HG03342 (cell line): ENCODE measurements at regions not wholly inside any gene's neighbourhood (a gene's known extent, or its start where the extent isn't known, plus 50 kb on each side); places are given as distances from the start of the nearest gene placed in this dataset.
A peak's percentile ranks its signal among the peaks of the same experiment; 100 is the strongest.
"Not testable (repeated sequence)": the region's sequence is repeated elsewhere in the genome, so short reads cannot be mapped to it uniquely, and the experiment has no call there.

Source experiments
- ATAC-seq: cut with Tn5 transposase; IDR thresholded peaks from one replicate; pipeline ENCODE4 v1.9.1; 2021; ENCODE audit warnings: mild to moderate bottlenecking, moderate library complexity; ENCODE audit not compliant: unreplicated experiment

DNA sequence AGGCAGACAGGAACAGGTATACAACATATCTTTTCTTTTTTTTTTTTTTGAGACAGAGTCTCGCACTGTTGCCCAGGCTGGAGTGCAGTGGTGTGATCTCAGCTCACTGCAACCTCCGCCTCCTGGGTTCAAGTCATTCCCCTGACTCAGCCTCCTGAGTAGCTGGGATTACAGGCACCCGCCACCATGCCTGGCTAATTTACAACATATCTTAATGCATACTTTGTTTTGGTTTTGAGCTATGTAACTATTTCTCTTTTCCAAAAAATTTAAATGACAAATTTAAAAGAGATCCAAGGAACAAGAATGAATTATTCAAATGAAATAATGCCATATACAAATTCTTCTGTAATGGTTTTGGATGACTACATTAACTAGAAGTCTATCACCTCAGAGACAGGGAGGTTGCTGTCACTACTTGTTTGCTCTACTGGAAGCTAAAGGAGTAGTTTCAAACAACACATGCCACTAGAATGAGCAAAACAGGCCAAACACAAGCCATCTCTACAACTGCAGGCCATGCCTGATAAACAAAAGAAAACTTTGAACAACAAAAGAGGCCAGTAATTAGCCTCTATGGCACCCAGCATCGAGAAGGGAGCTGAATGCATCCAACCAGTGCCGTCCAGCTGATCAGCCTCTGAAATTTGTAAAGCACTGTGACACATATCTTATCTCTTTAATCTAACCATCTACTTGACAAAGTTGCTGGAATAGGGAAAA, 133.6 kb upstream of the VOPP1 start:
- not testable (repeated sequence) for ATAC-seq

DNA sequence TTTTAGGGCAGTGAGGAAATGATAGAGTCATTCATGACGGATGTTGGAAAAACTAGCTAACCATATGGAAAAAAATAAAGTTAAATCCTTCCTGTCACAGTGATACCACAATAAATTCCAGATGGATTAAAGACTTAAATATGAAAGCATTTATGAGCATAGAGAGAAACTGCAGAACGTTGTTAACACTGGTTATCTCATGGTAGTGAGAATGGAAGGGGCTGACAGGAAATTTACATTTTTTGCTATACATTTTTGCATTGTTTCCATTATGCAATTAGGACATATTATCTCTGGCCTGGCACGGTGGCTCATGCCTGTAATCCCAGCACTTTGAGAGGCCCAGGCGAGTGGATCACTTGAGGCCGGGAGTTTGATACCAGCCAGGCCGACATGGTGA, 130.5 kb upstream of the VOPP1 start:
- not testable (repeated sequence) for ATAC-seq

DNA sequence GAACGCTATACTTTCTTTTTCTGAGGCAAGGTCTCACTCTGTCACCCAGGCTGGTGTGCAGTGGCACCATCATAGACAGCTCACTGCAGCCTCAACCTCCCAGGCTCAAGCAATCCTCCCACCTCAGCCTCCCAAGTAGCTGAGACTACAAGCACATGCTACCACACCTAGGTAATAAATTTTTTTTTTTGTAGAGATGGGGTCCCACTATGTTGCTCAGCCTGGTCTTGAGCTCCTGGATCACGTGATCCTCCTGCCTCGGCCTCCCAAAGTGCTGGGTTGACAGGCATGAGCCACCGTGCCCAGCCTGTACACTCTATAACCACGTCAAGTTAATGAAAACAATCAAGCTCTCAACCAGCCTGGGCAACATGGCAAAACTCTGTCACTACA, 127.1 kb upstream of the VOPP1 start:
- ATAC-seq, result not testable (repeated sequence)

DNA sequence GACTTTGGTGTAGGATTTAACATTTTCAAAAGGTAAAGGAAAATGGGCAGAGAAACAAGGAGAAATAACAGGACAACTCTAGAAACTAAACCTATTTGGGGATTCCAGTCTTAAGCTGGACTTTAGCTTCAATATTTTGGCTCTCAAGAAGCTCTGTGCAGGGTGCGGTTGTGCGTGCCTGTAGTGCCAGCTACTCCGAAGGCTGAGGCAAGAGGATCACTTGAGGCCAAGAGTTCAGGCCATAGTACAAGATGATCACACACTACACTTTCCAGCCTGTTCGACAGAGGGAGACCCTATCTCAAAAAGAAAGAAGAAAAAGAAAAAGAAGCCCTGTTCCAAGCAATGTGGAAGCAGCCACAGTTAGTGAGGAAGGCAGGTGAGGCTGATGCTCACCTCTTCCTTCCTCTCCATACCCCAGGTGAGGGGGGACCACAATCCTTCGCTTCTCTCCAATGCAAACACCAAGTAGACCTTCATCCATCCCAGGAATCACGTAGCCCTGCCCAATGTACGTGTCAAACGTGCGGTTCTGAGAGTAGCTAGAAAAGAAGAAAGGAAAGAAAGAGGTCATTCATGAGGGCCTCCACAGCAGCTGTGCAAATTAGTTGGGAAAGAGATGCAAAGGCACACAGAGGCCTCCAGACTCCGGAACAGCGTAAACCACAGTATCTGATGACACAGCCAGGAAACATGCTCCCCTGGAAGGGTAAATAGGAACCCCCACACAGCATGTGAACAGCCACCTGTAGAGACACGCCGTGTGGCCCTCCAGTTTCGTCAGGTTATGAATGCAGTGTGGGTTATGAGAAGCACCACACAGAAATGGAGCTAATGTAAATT, 126.5 kb upstream of the VOPP1 start:
- ATAC-seq, result peak; percentile 91

DNA sequence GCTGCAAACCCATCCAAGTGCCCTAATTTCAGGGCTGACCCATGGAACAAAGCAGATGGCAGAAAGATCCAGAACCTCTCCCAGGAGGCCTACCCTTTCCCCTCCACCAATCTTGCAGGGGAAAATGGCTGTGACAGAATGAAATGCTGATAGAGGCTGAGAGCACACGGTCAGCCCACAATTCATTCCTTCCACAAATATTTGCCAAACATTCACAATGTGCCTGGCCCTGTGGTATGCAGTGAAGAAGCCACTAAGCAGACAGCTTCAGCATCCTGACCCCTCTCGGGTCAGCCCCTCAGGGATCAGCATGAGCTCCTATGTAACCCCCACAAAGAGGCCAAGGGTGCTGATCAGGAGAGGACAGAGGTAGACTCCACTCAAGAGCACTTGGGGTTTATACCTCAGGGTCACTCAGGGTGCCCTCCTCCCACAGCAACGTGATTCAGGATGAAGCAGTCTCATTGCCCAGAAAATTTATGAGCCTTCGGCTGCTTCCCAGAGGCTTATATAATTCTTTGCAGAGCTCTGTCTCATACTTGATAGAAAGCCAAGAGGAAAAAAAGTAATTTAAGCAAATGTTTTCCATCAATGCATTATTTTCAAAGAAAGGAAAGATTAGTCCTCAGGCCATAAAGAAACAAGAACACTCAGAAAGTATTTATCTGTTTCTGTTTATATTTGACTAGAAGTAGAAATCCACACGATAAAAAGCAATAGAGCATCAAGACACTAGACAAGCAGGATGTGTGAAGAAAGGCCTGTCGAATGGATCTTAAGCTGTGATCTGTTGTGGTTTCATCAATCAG, 123.8 kb upstream of the VOPP1 start:
- not testable (repeated sequence) for ATAC-seq

DNA sequence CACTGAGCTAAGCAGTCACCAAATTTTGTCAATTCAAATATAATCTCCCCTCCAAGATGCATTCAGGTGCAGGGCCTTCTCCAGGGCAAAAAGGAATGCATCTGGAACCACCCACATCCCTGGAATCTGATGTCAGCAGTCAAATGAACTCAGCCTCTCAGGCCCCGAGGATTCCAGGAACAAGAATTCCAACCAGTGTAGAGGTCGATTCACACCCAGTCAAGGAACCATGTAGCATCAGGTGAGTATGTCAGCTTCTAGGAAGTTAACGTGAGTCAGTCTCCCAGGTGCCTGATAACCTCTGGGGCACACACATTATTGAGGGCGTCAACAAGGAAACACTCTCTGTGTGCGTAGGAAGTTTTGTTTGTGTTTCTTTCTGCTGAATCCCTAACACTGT, 122.2 kb upstream of the VOPP1 start:
- not testable (repeated sequence) for ATAC-seq

DNA sequence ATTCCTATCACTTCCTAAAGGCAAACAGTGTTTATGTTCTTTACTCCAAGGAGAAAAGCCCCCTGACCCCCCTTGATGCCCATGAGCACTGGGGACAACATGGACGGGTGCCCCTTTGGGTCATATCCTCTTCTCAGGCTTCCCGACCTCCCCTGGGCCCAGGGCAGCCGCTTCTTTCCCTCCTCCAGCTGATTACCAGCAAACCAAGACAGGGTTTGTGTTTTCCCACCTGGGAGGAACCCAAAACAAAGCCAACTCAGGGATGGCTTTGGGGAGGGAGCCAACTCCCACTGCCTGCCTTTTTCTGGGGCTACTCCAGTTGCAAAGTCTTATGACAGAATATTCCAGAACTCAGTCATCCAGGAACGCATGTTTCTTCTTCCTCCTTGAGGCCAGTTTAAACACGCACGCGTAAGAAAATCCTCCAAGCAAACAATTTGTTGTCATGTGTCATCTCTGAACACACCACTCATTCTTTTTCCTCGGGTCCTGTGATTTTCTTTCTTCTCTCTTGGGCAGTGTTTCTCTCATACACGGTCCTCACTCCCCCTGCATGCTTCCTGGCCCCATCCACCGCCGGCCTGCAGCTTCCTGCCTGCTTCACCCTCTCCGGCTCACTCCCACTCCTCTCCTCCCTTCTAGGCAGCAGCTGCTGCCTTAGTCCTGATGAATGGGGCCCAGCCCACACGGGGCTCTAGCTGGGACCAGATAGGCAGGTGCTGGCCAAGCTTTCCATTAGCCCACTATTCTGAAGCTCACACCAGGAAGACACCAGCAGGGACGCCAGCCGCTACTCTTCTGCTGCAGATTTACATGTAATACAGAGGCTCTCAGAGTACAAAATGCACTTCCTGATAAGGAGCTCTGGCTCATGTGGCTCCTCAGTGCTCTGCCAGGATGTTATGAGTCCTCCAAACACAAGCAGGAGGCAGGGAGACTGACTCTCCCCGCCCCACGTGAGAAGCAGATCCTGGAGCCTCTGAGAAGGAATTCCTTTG, 116.7 kb upstream of the VOPP1 start:
- not testable (repeated sequence) for ATAC-seq

DNA sequence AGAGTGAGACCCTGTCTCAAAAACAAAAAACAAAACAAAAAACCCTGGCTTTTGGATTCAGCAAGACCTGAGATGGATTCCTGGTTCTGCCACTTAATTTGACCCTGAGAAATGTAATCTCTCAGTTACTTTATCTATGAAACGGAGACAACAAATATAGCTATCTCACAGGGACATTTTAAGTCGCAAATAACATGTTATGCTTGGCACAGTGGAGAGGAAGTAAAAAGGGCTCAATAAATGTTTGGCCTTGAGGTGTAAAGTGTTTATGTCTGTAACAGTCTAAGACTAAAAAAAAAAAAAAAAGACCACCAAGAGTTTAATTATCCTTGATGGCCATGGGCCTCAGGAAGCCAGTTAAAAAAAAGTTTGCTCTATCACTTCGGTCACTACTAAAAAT, 116.0 kb upstream of the VOPP1 start:
- ATAC-seq, result not testable (repeated sequence)

DNA sequence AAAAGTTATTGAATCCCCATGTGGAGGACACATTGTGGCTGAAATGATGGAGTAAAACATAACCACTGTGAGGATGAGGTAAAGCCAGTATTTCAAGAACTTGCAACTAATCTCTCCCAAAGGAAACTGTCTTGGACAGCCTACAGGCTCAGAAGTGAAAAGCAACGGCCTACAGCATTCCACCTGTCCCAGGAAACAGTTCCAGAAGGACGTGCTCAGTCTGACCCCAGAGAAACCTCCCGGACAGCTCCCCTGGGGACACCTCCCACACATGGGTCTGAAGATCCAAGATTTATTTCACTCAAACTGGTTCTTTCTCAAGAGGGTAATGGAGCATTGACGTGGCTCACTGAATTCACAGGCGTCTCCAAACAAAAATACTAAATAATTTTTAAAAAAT, 115.0 kb upstream of the VOPP1 start:
- not testable (repeated sequence) for ATAC-seq

DNA sequence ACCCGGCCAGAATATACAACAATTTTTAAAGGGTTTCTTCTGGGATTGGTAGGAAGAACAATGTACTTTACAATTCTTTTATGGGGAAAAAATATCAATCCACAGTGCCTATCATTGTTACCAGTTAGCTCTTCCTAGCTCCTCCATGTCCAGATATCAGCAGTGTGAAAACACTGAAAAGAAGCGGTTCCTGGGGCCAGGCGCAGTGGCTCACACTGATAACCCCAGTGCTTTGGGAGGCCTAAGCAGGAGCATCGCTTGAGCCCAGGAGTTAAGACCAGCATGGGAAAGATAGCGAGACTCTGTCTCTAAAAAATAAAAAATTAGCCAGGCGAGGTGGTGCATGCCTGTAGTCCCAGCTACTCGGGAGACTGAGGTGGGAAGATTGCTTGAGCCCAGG, 114.5 kb upstream of the VOPP1 start:
- ATAC-seq, result not testable (repeated sequence)

DNA sequence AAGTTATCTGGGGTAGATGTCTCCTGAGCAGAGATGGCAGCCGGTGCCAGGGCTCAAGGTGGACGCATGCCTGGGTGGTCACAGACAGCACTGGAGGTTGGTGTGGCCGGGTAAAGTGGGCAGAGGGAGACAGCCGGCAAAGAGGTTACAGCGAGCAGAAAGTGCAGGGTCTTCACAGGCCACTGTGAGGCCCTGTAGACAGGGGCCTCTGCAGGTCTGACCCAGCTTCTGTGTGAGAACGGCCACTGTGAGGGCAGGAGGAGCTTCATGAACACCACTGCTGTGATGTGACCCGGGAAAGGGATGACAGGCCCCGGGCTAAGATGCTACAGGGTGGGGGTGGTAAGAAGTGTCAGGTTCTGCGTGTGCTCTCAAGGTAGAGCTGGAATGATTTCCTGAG, 111.2 kb upstream of the VOPP1 start:
- not testable (repeated sequence) for ATAC-seq

DNA sequence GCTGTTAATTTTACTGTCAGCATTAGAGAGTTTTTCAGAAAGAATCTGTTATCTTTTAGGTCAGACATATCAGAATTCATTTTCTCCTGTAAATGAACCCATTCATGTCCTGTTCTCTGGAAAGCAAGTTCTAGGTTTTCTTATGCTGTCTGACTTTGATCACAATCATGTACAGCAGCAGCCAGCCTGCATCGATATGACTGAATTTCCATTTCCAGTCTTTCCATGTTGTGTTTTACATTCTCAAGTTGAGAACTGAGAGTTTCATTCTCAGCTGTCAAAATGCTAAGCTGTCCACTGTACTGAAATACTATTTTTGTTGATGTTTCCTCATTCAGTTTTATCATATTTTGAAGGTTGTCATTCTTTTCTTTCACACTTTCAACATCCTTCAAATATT, 103.3 kb upstream of the VOPP1 start:
- not testable (repeated sequence) for ATAC-seq

DNA sequence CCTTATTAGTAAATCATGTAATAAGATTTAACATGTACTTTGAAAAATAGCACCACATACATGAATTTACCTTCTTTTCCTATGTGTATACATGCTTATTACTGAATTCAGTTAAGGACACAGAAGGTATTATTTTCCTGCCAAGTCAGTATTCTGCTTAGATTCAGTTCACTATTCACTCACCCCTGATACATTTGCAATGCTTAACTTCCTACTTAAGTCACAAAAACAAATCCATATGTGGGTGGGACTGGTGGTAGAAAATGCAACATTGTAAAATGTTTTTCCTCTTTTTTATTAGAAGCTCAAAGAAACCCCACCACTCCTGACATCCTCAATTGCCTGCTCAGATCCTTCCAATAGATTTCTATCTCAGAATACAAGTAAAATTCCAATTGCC, 101.2 kb upstream of the VOPP1 start:
- ATAC-seq, result not testable (repeated sequence)

DNA sequence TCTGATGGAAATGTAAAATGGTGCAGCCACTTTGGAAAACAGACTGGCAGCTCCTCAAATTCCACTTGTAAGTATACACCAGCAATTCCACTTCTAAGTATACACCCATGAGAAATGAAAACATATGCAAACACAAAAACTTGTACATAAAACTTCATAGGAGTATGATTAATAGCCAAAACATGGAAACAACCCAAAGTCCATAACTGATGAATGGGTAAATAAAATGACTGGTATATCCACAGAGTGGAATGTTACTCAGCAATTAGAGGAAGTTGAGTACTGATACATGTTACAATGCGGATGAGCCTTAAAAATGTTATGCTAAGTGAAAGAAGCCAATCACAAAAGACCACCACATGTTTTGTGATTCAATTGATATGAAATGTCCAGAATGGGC, 99.8 kb upstream of the VOPP1 start:
- ATAC-seq, result not testable (repeated sequence)

DNA sequence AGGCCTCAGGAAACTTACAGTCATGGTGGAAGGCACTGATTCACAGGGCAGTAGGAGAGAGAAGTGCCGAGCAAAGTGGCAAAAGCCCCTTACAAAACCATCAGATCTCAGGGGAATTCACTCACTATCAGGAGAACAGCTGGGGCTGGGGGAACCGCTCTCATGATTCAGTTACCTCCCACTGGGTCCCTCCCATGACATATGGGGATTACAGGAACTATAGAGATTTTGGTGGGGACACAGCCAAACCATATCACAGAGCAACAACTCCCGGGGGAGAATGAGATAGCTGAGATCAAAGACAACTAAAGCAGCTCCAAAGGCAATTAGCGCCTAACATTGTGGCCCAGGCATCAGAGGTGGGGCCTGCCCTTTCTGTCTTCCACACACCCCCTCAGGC, 85.4 kb upstream of the VOPP1 start:
- no peak for ATAC-seq

DNA sequence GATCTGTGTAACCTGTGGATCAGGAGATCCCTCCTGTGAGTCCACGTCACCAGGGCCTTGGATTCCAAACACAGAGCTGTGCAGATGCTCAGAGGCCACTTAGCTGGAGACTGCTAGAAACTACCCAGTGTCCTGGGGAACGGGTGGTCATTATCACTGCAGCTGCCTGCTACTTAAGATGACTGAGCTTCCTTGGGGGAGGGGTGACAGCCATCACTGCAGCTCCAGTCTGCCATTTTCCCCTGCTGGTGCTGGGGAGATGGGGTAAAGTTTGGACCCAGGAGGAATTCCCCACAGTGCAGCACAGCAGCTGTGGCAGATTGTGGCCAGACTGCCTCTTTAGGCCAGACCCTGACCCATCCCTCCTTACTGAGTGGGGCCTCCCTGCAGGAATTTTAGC, 78.8 kb upstream of the VOPP1 start:
- no peak for ATAC-seq

DNA sequence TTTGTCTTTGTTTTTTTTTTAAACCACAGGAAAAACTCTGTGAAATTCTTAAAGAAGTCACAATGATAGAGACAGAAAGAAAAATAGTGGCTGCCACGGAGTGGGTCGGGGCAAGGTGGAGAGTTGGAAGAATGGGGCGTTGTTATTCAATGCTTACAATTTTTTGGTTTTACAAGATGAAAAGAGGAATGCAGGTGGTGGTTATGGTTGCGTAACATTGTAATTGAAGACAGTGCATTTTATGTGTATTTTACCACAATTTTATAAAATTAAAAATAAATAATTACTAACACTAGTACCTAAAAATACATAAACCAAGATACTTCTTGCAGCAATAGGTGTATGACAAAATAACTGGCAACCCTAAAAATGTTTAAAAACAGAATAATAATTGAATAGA, 76.9 kb upstream of the VOPP1 start:
- ATAC-seq, result no peak

DNA sequence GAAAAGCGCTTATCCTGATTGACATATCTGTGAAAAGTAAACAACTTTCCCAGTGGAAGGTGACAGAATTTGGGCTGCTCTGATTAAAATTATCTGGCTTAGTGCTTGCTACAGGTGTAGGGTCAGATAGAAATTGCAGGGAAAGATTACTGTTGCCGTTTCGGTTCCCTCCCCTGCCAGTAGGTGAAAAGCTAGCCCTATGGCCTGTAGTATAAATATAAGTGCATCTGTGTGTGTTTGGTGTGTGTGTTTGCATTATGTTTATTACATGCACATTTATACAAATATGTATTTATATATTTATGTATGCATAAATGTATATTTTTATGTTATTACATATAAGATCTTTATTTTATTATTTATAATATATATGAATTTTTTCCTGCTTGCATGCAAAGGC, 72.3 kb upstream of the VOPP1 start:
- ATAC-seq, result no peak

DNA sequence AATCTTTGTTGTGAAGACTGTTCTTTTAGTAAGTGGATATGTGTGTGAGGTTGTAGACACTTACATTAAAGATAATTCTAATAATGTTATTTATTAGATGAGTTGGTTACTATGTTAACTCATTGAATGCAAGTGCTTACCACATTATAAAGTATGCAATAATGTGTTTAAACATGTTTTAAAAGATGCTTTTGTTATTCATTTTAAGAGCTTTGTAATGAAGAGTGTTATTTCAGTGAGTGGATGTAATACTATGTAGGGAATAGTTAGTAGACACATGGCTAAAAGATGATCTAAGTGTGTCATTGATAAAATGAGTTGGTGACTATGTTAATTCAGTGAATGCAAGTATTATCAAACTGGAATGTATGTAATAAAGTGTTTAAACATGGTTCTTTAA, 70.0 kb upstream of the VOPP1 start:
- ATAC-seq, result no peak

DNA sequence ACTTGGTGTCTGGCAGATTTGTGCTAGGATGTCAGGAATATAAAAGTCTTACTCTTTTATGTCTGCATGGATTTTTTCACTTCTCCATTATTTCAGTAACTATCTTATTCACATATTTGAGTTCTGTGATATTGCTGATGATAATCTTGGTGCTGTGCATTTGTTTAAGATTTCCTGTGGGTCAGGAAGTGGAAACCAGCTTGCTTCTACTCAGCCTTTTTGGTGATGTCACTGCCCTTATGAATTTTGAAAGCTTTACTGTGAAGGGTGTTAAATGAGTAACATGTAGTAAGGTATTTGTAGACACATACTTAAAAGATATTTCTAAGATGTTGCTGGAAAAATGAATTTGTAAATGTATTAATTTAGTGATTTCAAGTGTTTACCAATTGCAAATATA, 69.5 kb upstream of the VOPP1 start:
- ATAC-seq, result peak; percentile 73
